HG02763 (cell line): ENCODE measurements at regions not wholly inside any gene's neighbourhood (a gene's known extent, or its start where the extent isn't known, plus 50 kb on each side); places are given as distances from the start of the nearest gene placed in this dataset.
"Not testable (repeated sequence)": the region's sequence is repeated elsewhere in the genome, so short reads cannot be mapped to it uniquely, and the experiment has no call there.

Experiments used
- ATAC-seq: cut with Tn5 transposase; IDR thresholded peaks from one replicate; pipeline ENCODE4 v1.9.1; 2021; ENCODE audit warnings: mild to moderate bottlenecking, moderate library complexity; ENCODE audit not compliant: unreplicated experiment

DNA sequence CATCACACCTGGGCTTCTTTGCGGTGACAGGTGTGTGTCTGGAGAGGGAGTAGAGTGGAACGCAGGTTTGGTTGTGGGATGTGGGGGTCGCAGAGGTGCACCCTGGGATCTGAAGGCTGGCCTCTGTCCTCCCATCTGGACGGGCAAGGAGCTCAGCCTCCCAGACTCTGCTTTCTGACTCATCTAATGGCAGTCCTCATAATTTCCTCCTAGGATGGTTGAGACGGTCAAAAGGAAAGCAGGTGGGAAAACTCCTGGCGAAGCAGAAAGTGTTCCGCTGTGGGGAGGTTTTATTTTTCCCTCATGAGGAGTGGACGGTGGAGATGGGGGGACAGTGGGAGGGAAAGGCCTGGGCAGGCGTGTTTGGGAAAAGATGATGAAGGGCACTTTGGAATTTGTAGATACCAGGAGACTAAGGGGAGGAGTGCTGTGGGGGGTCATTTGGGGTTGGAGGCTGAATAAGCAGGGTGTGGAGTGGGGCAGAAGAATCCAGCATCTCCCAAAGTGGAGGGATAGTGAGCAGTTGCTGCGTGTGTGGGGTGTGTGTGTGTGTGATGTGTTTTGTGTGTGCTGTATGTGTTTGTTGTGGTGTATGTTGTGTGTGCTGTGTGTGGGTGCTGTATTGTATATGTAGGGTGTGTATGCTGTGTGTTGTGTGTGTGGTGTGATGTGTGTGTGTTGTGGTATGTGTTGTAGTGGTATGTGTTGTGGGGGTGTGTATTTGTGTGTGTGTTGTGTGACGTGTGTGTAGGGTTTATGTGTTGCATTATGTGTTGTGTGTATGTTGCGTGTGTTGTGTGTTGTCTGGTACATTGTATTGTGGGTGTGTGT is 97.2 kb upstream of the PODXL start:
- ATAC-seq: no peak

DNA sequence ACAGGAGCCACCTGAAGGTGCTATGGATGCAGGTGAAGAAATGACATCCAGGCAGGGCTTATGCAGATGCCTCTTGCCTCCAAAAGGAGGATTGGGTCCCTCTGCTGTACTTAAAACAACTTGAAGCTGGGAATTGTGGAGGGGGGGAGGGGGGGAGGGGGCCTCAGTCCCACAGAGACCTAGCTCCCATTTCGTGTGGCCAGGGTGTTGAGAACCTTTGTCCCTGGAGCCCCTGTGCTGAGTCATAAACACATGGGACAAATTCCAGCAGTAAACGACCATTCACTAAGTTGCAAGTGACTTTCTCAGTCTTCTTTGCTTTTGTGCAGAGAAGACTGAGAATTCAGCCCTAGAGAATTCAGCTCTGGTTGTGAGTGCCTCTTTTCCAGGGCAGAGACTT is 96.5 kb upstream of the PODXL start:
- no peak for ATAC-seq

- ATAC-seq: no peak
Measured at GRCh38 chr7:131652194-131652593, 95.8 kb upstream of the PODXL start.

- ATAC-seq: no peak
Measured at GRCh38 chr7:131649879-131650278, 93.5 kb upstream of the PODXL start.

DNA sequence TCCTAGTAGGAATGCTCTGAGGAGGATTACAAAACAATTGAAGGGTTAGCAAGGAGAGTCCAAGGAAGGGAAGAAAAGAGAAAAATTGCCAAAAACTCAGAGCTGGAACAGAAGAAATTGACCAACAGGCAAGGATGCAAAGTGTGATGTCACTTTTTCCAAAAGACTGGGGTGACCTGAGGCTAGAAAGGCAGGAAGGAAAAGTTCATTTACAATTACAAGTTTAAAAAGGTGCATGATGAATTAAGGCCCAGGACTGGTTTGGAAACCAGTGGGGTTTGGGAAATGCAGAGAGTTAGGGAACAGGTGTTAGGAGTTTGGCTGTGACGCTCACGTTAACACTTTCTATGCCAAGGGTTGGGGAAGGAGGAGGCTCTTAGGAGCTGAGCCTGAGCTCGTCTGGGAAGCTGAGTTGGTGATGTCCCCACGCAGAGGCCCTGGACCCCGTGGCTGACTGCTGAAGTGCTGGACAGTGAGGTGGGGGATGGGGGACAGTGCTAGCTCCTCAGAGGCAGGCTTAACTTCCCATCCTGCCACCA is 92.6 kb upstream of the PODXL start:
- no peak for ATAC-seq

DNA sequence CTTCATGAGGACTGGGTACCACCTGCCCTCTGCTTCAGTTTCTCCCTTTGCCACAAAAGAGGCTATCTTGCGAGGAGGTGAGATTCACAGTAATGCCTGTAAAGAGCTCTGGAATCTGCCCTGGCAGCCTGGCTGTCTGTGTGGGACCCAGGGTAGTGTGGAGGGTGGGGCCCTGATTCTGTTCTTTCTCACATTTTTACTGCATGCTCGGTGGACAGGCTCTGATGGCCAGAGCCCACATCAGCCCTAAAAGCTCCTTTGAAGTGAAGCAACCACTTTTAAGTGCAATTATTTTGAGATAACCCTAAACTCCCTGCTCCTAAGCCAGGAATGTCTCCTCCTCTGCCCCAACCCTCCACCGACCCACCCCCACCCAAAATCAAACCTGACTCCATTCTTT is 92.1 kb upstream of the PODXL start:
- ATAC-seq: no peak

GRCh38 chr7:131646203-131646602 is 89.8 kb upstream of the PODXL start:
- ATAC-seq: no peak

DNA sequence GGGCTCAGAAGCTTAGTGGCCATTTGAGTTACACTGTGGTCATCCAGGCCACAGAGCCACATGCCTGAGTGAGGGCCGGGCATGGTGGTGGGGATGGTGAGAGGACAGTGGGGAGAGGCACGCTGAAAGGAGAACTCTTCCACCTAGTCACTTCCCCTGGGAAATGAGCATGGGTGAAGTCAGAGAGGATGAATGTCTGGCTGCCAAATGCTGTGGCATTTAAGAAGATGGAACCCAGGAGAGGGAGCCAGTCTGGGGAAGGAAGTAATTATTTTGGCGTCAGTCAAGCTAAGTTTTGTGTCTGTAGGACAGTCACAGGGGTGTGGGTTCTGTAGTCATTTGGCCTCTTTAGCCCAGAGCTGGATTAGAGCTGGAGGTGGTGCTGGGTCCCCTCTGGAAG is 86.0 kb upstream of the PODXL start:
- no peak for ATAC-seq

DNA sequence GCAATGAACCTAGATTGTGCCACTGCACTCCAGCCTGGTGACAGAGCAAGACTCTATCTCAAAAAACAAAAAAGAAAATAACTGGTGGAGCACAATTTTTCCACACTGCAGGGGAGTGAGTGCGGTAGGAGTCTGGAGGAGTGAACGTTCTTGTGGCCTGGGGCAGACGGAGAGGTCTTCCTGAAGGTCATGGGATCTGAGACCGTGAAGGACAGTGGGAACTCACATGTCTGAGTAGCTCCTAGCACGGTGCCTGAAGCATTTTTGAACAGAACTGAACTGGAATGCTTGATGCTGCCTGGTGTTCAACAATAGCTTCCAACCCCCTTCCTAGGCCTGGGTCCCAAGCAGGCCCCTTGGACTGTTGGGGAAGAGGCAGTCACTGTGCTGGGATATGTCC is 84.3 kb upstream of the PODXL start:
- no peak for ATAC-seq

- no peak for ATAC-seq
Measured at GRCh38 chr7:131638641-131639430, 82.4 kb upstream of the PODXL start.

GRCh38 chr7:131637859-131638258 is 81.4 kb upstream of the PODXL start:
- no peak for ATAC-seq

DNA sequence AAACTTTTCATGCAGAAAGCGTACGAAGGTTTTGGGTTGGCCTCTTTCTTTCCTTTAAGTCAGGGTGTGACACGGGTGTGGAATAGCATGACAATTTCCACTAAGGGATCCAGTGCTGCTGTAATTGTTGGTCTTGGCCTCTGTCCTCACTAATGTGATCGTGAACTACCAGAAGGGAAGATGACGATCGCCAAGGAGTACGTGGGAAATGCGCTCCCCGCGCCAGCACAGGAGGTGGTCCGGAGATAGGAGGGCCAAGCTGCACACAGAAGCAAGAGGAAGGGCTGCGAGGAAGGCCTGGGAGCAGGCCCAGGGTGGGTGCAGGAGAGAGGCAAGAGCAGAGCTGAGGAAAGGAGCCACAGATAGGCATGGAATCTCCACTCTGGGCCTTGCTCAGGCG is 79.7 kb upstream of the PODXL start:
- no peak for ATAC-seq

DNA sequence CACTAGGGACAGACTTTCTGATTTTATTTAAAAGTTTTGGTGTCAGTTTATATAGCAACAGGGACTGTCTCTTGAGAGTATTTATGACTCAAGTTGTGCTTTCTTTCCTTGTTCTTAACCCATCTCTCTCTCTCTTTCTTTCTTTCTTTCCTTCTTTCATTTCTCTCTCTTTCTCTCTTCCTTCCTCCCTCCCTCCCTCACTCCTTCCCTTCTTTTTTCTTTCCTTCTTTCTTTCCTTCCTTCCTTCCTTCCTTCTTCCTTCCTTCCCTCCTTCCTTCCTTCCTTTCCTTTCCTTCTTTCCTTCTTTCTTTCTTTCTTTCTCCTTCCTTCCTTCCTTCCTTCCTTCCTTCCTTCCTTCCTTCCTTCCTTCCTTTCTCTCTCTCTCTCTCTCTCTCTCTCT is 77.8 kb upstream of the PODXL start:
- not testable (repeated sequence) for ATAC-seq

DNA sequence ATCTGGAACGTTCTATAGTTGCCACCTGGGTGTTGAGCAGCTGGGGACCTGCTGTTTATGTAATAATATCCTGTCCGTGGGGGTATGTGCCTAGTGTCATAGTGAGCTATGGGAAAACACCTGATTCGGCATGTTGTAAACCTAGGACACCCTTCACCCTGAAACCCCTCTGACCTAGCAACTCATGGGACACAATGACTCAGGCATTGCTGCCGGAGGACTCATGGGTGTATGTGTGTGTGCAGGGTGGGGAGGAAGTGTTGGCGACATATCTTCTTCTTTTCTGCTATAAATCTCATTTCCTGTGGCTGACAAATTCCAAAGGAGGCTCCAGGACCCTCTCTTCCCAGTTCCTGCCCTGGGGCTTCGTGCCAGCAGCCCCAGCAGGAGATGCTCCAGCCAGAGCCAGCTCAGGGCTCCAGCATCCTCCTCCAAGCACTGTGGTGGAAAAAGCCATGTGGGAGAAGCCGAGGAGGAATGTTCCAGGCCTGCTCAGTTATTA is 77.0 kb upstream of the PODXL start:
- no peak for ATAC-seq

DNA sequence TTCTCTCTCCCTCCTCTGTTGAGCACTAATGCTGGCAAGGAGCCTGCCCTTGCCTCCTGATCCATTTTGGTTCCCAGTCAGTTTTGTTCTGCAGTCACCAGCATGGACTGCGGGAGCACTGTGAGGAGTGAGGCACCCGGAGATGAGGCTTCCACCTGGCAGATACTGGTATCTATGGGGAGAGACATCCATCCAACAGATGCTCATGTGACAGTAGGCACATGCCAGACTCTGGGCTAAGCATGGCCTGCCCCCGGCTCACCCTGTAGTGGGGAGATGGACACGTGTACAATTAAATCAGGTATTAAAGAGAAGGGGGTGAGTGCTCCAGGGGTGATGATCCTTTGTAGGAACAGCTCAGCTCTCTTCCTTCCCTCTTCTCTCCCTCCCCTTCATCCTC is 74.0 kb upstream of the PODXL start:
- ATAC-seq: no peak

GRCh38 chr7:131629217-131629882 is 72.9 kb upstream of the PODXL start:
- no peak for ATAC-seq

- no peak for ATAC-seq
Measured at GRCh38 chr7:131628634-131629033, 72.2 kb upstream of the PODXL start.

DNA sequence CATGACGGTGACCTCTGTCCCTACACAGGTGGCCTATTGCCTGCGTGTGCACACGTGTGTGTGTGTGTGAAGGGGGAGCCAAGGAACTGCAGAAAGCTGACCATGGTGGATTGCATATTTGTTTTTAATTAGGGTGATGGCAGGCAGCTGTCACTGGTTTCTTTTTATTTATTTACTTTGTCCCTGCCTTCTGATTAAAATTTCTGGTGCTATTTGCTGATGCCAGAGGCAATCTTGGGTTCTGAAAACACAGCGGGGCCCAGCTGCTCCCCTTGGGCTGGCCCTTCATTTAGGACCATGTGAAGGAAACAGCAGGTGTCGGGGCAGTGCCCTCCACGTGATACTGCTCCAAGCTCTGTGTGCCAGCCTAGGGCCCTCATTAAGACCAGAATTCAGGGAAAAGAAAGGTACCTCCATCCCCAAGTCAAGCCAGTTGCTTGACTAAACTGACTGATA is 71.3 kb upstream of the PODXL start:
- ATAC-seq: no peak

DNA sequence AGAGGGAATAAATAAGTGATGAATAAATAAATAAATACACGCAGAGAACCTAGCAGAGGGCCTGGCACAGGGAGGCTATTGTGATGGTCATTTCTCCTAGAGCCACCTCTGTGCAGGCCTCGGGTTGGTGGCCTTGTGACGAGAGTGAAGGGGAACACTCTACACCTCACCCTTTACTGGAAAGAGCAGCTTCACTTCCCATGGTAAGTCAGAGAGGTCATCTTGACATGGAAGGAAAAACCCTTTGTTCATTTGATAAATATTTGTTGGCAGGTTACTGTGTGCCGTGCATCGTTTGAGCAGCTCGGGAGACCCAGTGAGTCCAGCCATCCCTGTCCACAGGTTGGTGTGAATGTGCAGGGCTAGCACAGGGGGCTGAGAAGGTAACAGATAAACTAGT is 70.2 kb upstream of the PODXL start:
- no peak for ATAC-seq

- ATAC-seq: no peak
Measured at GRCh38 chr7:131625817-131626372, 69.5 kb upstream of the PODXL start.

GRCh38 chr7:131625345-131625744 is 68.9 kb upstream of the PODXL start:
- not testable (repeated sequence) for ATAC-seq
